GM19043 (cell line): ENCODE measurements at regions not wholly inside any gene's neighbourhood (a gene's known extent, or its start where the extent isn't known, plus 50 kb on each side); places are given as distances from the start of the nearest gene placed in this dataset.
"Not testable (repeated sequence)": the region's sequence is repeated elsewhere in the genome, so short reads cannot be mapped to it uniquely, and the experiment has no call there.

Experiments used
- ATAC-seq: cut with Tn5 transposase; IDR thresholded peaks from one replicate; pipeline ENCODE4 v1.9.1; 2021; ENCODE audit warnings: low read depth; ENCODE audit not compliant: unreplicated experiment

DNA sequence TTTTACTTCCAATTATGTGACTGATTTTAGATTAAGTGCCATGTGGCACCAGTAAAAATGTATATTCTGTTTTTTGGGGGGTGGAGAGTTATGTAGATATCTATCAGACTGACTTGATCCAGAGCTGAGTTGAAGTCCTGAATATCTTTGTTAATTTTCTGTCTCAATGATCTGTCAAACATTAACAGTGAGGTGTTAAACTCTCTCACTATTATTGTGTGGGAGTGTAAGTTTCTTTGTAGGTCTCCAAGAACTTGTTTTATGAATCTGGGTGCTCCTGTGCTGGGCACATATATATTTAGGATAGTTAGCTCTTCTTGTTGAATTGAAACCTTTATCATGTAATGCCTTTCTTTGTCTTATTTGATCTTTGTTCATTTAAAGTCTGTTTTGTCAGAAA, 276.5 kb upstream of the USP25 start:
- no peak for ATAC-seq

GRCh38 chr21:15453785-15454184, 276.0 kb upstream of the USP25 start:
- ATAC-seq = not testable (repeated sequence)

- ATAC-seq = not testable (repeated sequence)
These were observed 274.9 kb upstream of the USP25 start for GRCh38 chr21:15454931-15455330.

DNA sequence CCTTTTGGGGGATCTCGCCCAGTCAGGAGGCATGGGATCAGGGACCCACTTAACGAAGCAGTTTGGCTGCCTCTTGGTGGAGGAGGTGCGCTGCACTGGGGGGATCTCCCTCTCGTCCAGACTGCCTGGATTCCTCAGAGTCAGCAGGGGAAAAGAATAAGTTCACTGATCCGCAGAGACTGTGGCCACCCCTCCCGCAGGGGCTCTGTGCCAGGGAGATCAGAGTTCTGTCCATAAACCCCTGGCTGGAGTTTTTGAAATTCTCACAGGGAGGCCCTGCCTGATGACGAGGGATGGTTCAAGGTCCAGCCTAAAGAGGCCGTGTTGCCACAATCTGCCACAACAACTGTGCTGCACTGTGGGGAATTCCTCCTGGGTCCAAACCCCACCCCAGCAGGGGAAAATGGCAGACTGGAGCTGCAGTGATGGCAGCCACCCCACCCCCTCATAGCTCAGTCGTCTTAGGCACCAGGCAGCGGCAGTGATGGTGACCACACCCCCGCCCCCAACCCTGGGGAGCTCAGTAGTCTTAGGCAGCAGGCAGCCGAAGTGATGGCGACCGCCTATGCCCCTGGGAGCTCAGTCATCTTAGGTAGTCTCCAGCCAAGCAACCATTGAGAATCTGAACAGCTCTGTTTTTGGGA, 273.8 kb upstream of the USP25 start:
- ATAC-seq = no peak

DNA sequence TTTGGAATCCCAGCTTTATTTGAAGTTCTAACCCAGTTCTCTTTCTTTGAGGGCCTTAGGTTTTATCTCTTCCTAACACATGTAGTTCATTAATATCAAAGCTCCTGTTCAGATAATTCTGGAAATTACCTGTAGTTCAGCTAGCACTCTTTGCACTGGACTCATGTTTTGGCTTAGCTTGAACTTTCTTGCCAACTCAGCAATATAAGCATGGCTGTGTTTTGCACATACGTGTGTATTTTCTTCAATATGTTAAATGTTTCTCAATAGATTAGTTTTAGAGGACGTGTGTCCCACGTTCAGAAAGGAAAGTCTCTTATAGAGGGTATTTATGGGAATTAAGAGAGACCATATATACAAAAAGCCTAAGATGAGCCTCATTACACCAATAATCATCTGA, 271.8 kb upstream of the USP25 start:
- ATAC-seq = no peak

GRCh38 chr21:15462092-15462491, 267.7 kb upstream of the USP25 start:
- no peak for ATAC-seq

- ATAC-seq = no peak
These were observed 263.5 kb upstream of the USP25 start for GRCh38 chr21:15466329-15466728.

- no peak for ATAC-seq
These were observed 261.4 kb upstream of the USP25 start for GRCh38 chr21:15468368-15468767.

DNA sequence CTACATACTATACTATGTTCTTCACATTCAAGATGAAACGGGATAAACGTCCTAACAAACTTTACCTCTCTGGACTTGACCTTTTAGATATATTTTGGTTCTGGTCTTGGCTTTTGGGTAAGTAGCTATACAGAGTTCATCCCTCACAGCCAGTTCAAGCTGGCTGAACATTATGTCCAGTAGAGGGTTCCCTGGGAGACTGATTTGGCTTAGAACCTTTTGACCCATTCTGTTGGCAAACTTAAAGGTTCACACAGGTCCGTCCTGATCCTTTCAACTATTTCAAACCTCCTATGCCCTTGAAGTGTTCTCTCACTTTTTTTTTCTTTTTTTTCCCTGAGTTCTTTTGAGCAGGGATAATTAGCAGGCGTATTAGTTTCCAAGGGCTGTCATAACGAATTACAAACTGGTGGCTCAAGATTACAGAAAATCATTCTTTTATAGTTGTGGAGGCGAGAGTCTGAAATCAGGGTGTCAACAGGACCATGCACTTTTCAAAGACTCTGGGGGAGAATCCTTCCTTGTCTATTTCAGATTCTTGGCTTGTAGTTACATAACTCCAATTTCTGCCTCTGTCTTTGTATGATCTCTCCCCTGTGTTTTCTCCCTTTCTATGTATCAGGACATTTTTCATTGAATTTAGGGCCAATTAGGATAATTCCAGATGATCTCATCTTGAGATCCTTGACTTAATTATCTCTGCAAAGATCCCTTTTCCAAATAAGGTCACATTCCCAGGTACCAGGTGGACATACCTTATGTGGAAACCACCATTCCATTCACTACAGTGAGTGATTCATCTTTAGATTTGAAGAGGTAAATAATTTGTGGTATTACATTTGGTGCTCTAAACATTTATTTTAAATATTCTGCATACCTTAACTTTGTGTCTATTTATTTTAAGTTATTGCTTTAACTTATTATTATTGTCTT, 257.4 kb upstream of the USP25 start:
- ATAC-seq = no peak

DNA sequence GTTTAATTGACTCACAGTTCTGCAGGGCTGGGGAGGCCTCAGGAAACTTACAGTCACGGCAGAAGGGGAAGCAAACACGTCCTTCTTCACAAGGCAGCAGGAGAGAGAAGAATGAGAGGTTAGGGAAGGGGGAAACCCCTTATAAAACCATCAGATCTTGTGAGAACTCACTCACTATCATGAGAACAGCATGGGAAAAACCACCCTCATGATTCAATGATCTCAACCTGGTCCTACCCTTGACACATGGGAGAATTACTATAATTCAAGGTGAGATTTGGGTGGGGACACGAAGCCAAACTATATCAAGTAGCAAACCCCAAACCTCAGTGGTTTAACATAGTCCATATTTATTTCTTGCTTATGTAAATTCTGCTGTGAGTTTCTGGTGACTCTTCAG, 252.0 kb upstream of the USP25 start:
- ATAC-seq = not testable (repeated sequence)

DNA sequence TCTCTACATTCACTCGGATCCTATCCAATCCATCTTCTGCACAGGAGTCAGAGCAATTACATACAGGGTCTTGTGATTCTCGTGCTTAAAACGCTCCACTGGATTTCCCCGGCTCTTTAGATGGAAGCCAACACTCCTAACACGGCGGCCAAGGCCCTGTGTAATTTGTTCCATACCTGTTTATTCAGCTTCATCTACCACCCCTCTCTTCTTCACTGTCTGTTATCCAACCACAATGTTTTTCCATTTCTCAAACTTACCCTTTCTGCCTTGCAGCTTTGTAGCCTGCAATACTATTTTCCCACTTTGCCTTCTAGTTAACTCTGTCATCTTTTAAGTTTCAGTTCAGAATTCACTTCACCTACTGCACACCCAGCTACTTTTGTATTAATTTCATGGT, 249.6 kb upstream of the USP25 start:
- no peak for ATAC-seq

DNA sequence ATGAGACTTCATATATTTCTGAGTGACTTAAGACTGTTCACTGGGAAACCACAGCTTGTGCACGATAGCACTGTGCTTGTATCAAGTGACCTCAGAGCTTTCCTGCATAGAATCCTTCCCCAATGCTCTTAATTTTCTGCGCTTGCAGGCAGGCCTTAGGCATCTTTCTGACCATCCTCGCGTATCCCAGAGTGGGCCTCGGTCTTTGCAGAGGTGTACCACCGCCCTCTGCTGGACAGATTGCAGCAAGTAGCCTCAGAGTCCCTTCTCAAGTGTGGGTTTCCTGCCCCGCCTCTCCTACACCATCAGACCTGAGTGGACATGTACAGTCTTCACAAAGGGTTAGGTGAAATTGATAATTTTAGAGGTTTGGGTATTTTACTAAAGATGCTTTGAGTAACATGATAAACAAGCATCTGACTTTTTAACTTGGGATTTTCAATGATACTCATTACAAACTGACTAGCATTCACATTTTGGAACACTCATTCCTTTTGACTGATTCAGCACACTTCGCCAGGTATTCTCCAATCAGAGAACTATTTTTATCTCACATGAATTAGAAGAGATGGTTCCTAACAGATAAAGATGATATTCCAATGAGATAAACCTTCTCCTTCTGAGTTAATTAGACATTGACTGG, 246.5 kb upstream of the USP25 start:
- peak; percentile 93 for ATAC-seq

- no peak for ATAC-seq
These were observed 243.2 kb upstream of the USP25 start for GRCh38 chr21:15486460-15487195.

GRCh38 chr21:15487196-15487550, 242.6 kb upstream of the USP25 start:
- ATAC-seq = no peak

- ATAC-seq = no peak
These were observed 238.7 kb upstream of the USP25 start for GRCh38 chr21:15491100-15491499.

GRCh38 chr21:15493646-15494045, 236.1 kb upstream of the USP25 start:
- no peak for ATAC-seq

DNA sequence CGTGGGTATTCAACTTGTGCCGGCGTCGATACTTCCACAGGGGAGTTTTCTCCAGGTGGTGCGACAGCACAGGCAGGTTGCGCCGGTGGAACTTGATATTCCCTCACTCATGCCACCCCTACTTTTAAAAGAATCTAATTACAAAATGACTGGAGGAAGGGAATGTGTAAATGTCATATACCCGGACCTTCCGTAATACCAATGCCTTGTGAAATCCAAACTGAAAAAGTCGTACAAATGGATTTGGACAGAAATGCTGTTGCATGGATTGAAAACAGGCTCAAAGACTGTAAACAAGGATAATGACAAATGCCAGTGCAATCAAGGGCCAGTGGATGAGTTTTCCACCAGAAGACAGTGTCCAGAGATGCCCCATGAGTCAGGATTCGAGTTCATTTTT, 235.3 kb upstream of the USP25 start:
- no peak for ATAC-seq

GRCh38 chr21:15495965-15496364, 233.8 kb upstream of the USP25 start:
- no peak for ATAC-seq

GRCh38 chr21:15496911-15497310, 232.9 kb upstream of the USP25 start:
- ATAC-seq = no peak

- no peak for ATAC-seq
These were observed 231.3 kb upstream of the USP25 start for GRCh38 chr21:15498455-15498854.

- ATAC-seq = no peak
These were observed 223.7 kb upstream of the USP25 start for GRCh38 chr21:15506086-15506485.
